HCT116 (cell line): ENCODE measurements at regions not wholly inside any gene's neighbourhood (a gene's known extent, or its start where the extent isn't known, plus 50 kb on each side); places are given as distances from the start of the nearest gene placed in this dataset.

Source experiments
- ATAC-seq: fragments of 200-7000 bp; cut with Tn5 transposase; 2 replicates; pipeline ENCODE4 v1.9.1; 2020; ENCODE audit warnings: mild to moderate bottlenecking, moderate library complexity
- BruUV-seq: library from RNA; stranded (reverse); fragments of 400-500 nt; replicated peaks from 2 replicates; lab custom pipeline; 2021; lab: Mats Ljungman, UMichigan
- CTCF ChIA-PET: fragments of 300-600 bp; sonication (Branson Sonifier 250); formaldehyde crosslinking; loops from one replicate; lab custom pipeline; 2021; ENCODE audit warnings: antibody characterized with exemption; lab: Charles Lee
- POLR2A ChIA-PET: fragments of 300-600, 350-600 bp; sonication (Branson Sonifier 250); formaldehyde crosslinking; loops from one replicate; lab custom pipeline; 2021; ENCODE audit warnings: antibody characterized with exemption; lab: Charles Lee
- RAD21 ChIA-PET, 2 experiments: fragments of 300-600 bp; sonication (Branson Sonifier 250); formaldehyde crosslinking; loops; one replicate each; lab custom pipeline; 2023; ENCODE audit warnings: low total read pairs in 2 of 2; ENCODE audit not compliant: uncharacterized antibody in 2 of 2, unreplicated experiment in 2 of 2, low non-redundant PET in 1 of 2; lab: Charles Lee
- DNase-seq: peaks from one replicate; pipeline ENCODE4 v3.0.0-alpha.2; 2010; ENCODE audit warnings: low read depth, low spot score
- H2AFZ ChIP-seq: fragments of 200-600 bp; shearing (Covaris generic), sonication (generic); 2 replicates; pipeline ENCODE4 v1.6.1; 2017; ENCODE audit warnings: low read depth, mixed run types, mixed read lengths, antibody characterized with exemption, low read length; ENCODE audit not compliant: poor library complexity, severe bottlenecking
- H3K27ac ChIP-seq: 2 replicates; pipeline ENCODE4 v1.5.1; 2012; ENCODE audit warnings: low read depth, low read length
- H3K27me3 ChIP-seq: fragments of 200-600 bp; sonication (generic); 2 replicates; pipeline ENCODE4 v1.6.1; 2016; ENCODE audit warnings: mixed run types, low read length, mixed read lengths; ENCODE audit not compliant: insufficient read depth
- H3K36me3 ChIP-seq, 2 experiments: fragments of 200-500 bp in 1 of 2; fragments of 200-600 bp in 1 of 2; sonication (Bioruptor generic) in 1 of 2; sonication (generic) in 1 of 2; 2 replicates each; pipeline versions ENCODE4 v1.5.1 to v1.6.1; 2014 to 2016; ENCODE audit warnings: low read length in 2 of 2, inconsistent platforms in 1 of 2, mixed read lengths in 1 of 2, mixed run types in 1 of 2; ENCODE audit not compliant: insufficient read depth in 2 of 2, control insufficient read depth in 1 of 2
- H3K4me1 ChIP-seq, 2 experiments: fragments of 200-600 bp in 1 of 2; sonication (generic) in 1 of 2; 2 replicates each; pipeline versions ENCODE4 v1.5.1 to v1.6.1; 2012 to 2017; ENCODE audit warnings: low read length in 2 of 2, inconsistent platforms in 1 of 2, mild to moderate bottlenecking in 1 of 2, mixed read lengths in 1 of 2, mixed run types in 1 of 2, moderate library complexity in 1 of 2; ENCODE audit not compliant: insufficient read depth in 2 of 2, control insufficient read depth in 1 of 2
- H3K4me2 ChIP-seq: fragments of 200-600 bp; sonication (generic); 2 replicates; pipeline ENCODE4 v1.6.1; 2017; ENCODE audit warnings: mixed run types, low read length, mixed read lengths
- H3K4me3 ChIP-seq, 2 experiments: fragments of 200-600 bp in 1 of 2; sonication (generic) in 1 of 2; replicated peaks in 1 of 2; 2 replicates each; pipeline ENCODE4 v1.5.1; 2011 to 2016; ENCODE audit warnings: low read length in 2 of 2, control low read depth in 1 of 2, low read depth in 1 of 2, mild to moderate bottlenecking in 1 of 2, mixed read lengths in 1 of 2, mixed run types in 1 of 2
- H3K79me2 ChIP-seq: fragments of 200-600 bp; sonication (generic); 2 replicates; pipeline ENCODE4 v1.6.1; 2017; ENCODE audit warnings: mild to moderate bottlenecking, mixed run types, low read length, moderate library complexity, mixed read lengths; ENCODE audit not compliant: insufficient read depth
- H3K9ac ChIP-seq: fragments of 200-600 bp; sonication (generic); 2 replicates; pipeline ENCODE4 v1.6.1; 2016; ENCODE audit warnings: low read length, mixed read lengths
- H3K9me2 ChIP-seq: fragments of 200-600 bp; sonication (generic), shearing (Covaris generic); 2 replicates; pipeline ENCODE4 v1.6.1; 2017; ENCODE audit warnings: mixed run types, mild to moderate bottlenecking, moderate library complexity; ENCODE audit not compliant: insufficient read depth
- H3K9me3 ChIP-seq, 2 experiments: fragments of 200-500 bp in 1 of 2; fragments of 200-600 bp in 1 of 2; sonication (Bioruptor generic) in 1 of 2; sonication (generic) in 1 of 2; 2 replicates each; pipeline ENCODE4 v1.6.1; 2014 to 2017; ENCODE audit warnings: low read length in 2 of 2, mixed read lengths in 2 of 2, inconsistent platforms in 1 of 2, low read depth in 1 of 2, mild to moderate bottlenecking in 1 of 2, mixed run types in 1 of 2, moderate library complexity in 1 of 2; ENCODE audit not compliant: control insufficient read depth in 1 of 2, insufficient read depth in 1 of 2
- H4K20me1 ChIP-seq: fragments of 200-600 bp; sonication (generic), shearing (Covaris generic); 2 replicates; pipeline ENCODE4 v1.6.1; 2017; ENCODE audit warnings: mixed run types, mild to moderate bottlenecking, moderate library complexity; ENCODE audit not compliant: insufficient read depth
- CEBPB ChIP-seq: IDR thresholded peaks from 2 replicates; pipeline ENCODE4 v1.6.1; 2012; ENCODE audit warnings: low read depth
- EGR1 ChIP-seq: IDR thresholded peaks from 2 replicates; pipeline ENCODE4 v1.6.1; 2012; ENCODE audit warnings: low read depth
- EZH2 ChIP-seq: fragments of 200-600 bp; sonication (generic); IDR thresholded peaks from 2 replicates; pipeline ENCODE4 v1.6.1; 2017; ENCODE audit warnings: antibody characterized with exemption, mixed run types
- RAD21 ChIP-seq: IDR thresholded peaks from 2 replicates; pipeline ENCODE4 v1.6.1; 2012; ENCODE audit warnings: low read depth, mild to moderate bottlenecking
- SIN3A ChIP-seq: IDR thresholded peaks from 2 replicates; pipeline ENCODE4 v1.6.1; 2012; ENCODE audit warnings: low read depth
- SP1 ChIP-seq: IDR thresholded peaks from 2 replicates; pipeline ENCODE4 v1.6.1; 2012; ENCODE audit warnings: low read depth
- TCF7L2 ChIP-seq: IDR thresholded peaks from 2 replicates; pipeline ENCODE4 v1.7.0; 2011; ENCODE audit warnings: borderline replicate concordance, inconsistent platforms; ENCODE audit not compliant: insufficient read depth, insufficient read length; ENCODE audit errors: extremely low read depth
- intact Hi-C: fragments of 100-400 bp; cut with micrococcal nuclease; formaldehyde crosslinking; loops from 2 replicates; pipeline ENCODE4 v1.10.0; 2022
- TF ChIP-seq, protein P1 (sequence below), 3 experiments: fragments of 200-600 bp in 1 of 3; sonication (generic) in 1 of 3; IDR thresholded peaks in 2 of 3; conservative IDR thresholded peaks in 1 of 3; 2 replicates each; pipeline ENCODE4 v1.5.1; 2012 to 2017; ENCODE audit warnings: low read depth in 2 of 3, low read length in 2 of 3, antibody characterized with exemption in 1 of 3, borderline replicate concordance in 1 of 3, control low read depth in 1 of 3, mild to moderate bottlenecking in 1 of 3, mixed read lengths in 1 of 3, mixed run types in 1 of 3, moderate library complexity in 1 of 3; ENCODE audit not compliant: insufficient read depth in 1 of 3
- TF ChIP-seq, protein P2 (sequence below): IDR thresholded peaks from 2 replicates; pipeline ENCODE4 v1.6.1; 2012
- TF ChIP-seq, protein P3 (sequence below): IDR thresholded peaks from 2 replicates; pipeline ENCODE4 v1.6.1; 2011; ENCODE audit warnings: mild to moderate bottlenecking, low read length, moderate library complexity; ENCODE audit not compliant: insufficient replicate concordance; ENCODE audit errors: extremely low read depth

DNA sequence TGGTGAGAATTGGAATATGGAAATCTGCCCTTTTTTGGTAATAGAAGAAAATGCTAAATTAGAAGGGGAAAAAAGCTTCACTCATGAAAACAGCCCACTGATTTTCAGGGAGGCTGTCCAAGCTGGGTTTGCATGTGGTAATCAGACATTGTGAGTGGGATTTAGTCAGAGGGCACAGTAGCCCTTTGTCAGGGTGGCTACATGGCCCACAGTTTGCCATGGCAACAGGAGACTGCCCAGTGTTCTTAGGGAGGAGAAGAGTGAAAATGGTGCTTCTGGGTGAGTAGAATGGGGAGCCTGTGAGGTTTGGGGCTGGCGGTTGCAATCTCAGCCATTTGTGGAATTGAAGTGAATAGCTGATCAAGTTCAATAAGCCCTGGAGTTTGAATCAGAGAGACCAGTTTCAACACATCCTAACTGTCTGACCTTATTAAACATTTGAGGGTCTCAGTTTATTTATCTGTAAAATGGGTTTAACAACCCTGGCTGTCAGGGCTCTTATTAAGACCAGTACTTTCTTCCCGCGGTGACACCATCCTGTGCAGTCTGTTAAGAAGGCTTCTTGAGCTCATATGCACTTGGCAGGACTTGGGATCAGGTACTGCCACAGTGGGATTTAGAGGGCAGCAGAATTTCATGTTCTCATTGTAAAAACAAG is 107.6 kb upstream of the TNC start:
- DNase-seq (no peak), ATAC-seq (no peak)
- no peak overlapping the region for H3K27ac ChIP-seq
- no peaks in the 10 kb centered on the region for H3K36me3 ChIP-seq
- no peaks in the 10 kb centered on the region for H3K9me3 ChIP-seq
- intact Hi-C loops: loop anchor here (1.0 kb wide), 1 partner anchor 299 kb away; no protein-coding TSS in a partner anchor
- no peaks in the 10 kb centered on the region for H3K79me2 ChIP-seq
- ChIA-PET POLR2A (no interaction called here), CTCF (interaction anchor here (1.0 to 1.2 kb wide), 2 partner anchors 10 to 11 kb away, joined by 3 read pairs; no protein-coding TSS in a partner anchor), RAD21 (no interaction called here)
- H3K4me3 ChIP-seq: no peak overlapping the region
- H3K4me1 ChIP-seq: peaks cover 0 to 9% of the 10 kb centered on the region in 2 experiments; a peak in 2 of 4 replicates
- no peaks in the 10 kb centered on the region for H3K9me2 ChIP-seq
- no peak overlapping the region for H3K4me2 ChIP-seq
- no peaks in the 10 kb centered on the region for H4K20me1 ChIP-seq
- no peak overlapping the region for H2AFZ ChIP-seq
- BruUV-seq: no TSS peak
- TF ChIP-seq TCF7L2 (no peak), EGR1 (no peak)
- TF ChIP-seq, protein P1, sequence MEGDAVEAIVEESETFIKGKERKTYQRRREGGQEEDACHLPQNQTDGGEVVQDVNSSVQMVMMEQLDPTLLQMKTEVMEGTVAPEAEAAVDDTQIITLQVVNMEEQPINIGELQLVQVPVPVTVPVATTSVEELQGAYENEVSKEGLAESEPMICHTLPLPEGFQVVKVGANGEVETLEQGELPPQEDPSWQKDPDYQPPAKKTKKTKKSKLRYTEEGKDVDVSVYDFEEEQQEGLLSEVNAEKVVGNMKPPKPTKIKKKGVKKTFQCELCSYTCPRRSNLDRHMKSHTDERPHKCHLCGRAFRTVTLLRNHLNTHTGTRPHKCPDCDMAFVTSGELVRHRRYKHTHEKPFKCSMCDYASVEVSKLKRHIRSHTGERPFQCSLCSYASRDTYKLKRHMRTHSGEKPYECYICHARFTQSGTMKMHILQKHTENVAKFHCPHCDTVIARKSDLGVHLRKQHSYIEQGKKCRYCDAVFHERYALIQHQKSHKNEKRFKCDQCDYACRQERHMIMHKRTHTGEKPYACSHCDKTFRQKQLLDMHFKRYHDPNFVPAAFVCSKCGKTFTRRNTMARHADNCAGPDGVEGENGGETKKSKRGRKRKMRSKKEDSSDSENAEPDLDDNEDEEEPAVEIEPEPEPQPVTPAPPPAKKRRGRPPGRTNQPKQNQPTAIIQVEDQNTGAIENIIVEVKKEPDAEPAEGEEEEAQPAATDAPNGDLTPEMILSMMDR (IDR thresholded peaks at IDR 0.05 in 2 of 3, conservative IDR thresholded peaks at IDR 0.05 in 1 of 3; ENCODE audit: borderline replicate concordance in 1 of 3, insufficient read depth in 1 of 3, low read depth in 2 of 3, low read length in 2 of 3): no peak
- no peak overlapping the region for H3K9ac ChIP-seq
- peaks cover 6% of the 10 kb centered on the region; the same call in 1 of the 2 replicates for H3K27me3 ChIP-seq

DNA sequence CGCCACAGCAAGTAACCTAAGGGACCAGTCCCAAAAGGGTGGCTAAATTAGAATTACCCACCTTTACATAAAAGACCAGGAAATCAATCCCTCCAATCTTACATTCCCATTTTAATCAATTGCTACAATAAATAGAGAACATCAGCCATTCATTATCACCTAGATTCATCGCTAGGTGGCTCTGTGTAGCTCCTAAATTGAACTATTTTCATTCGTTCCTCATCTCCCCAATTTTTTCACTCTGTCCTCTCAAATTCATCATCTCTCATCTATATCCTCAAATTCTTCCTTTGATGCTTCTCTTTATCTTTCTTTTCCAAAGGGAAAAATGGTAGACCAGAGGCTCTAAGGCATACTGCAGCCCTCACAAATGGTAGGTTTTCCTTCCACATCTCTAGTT is 108.2 kb upstream of the TNC start:
- ChIA-PET POLR2A (no interaction called here), CTCF (interaction anchor here (1.0 to 1.2 kb wide), 2 partner anchors 10 to 12 kb away, joined by 3 read pairs; no protein-coding TSS in a partner anchor), RAD21 (no interaction called here)
- intact Hi-C loops: loop anchor here (1.0 kb wide), 1 partner anchor 298 kb away; no protein-coding TSS in a partner anchor
- Histone ChIP-seq H2AFZ (no peak overlapping the region), H3K9ac (no peak overlapping the region), H3K27ac (no peak overlapping the region), H3K27me3 (peaks cover 6% of the 10 kb centered on the region; the same call in 1 of the 2 replicates), H4K20me1 (no peaks in the 10 kb centered on the region), H3K4me1 (peaks cover 0 to 9% of the 10 kb centered on the region in 2 experiments; a peak in 2 of 4 replicates), H3K36me3 (no peaks in the 10 kb centered on the region), H3K79me2 (no peaks in the 10 kb centered on the region), H3K4me2 (no peak overlapping the region), H3K9me3 (no peaks in the 10 kb centered on the region), H3K4me3 (no peak overlapping the region), H3K9me2 (no peaks in the 10 kb centered on the region)
- ATAC-seq (peak; percentile 70), DNase-seq (peak; percentile 12)
- BruUV-seq: no TSS peak
- TF ChIP-seq, protein P2, sequence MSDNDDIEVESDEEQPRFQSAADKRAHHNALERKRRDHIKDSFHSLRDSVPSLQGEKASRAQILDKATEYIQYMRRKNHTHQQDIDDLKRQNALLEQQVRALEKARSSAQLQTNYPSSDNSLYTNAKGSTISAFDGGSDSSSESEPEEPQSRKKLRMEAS: no peak
- TF ChIP-seq SIN3A (no peak), CEBPB (no peak), EZH2 (no peak), SP1 (no peak), RAD21 (peak; percentile 70)
- TF ChIP-seq, protein P1 (IDR thresholded peaks at IDR 0.05 in 2 of 3, conservative IDR thresholded peaks at IDR 0.05 in 1 of 3; ENCODE audit: borderline replicate concordance in 1 of 3, insufficient read depth in 1 of 3, low read depth in 2 of 3, low read length in 2 of 3): peak; percentile 39 to 55 (median 43); a peak in 4 of 6 replicates
- TF ChIP-seq, protein P3, sequence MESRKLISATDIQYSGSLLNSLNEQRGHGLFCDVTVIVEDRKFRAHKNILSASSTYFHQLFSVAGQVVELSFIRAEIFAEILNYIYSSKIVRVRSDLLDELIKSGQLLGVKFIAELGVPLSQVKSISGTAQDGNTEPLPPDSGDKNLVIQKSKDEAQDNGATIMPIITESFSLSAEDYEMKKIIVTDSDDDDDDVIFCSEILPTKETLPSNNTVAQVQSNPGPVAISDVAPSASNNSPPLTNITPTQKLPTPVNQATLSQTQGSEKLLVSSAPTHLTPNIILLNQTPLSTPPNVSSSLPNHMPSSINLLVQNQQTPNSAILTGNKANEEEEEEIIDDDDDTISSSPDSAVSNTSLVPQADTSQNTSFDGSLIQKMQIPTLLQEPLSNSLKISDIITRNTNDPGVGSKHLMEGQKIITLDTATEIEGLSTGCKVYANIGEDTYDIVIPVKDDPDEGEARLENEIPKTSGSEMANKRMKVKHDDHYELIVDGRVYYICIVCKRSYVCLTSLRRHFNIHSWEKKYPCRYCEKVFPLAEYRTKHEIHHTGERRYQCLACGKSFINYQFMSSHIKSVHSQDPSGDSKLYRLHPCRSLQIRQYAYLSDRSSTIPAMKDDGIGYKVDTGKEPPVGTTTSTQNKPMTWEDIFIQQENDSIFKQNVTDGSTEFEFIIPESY: no peak
